OCI-M2 (cell line): ENCODE measurements at regions not wholly inside any gene's neighbourhood (a gene's known extent, or its start where the extent isn't known, plus 50 kb on each side); places are given as distances from the start of the nearest gene placed in this dataset.
"Not testable (repeated sequence)": the region's sequence is repeated elsewhere in the genome, so short reads cannot be mapped to it uniquely, and the experiment has no call there.

ENCODE experiments used
- DNase-seq: peaks from one replicate; lab custom pipeline; 2025; ENCODE audit not compliant: unreplicated experiment; lab: John Stamatoyannopoulos, UW

- no peak for DNase-seq
Measured at GRCh38 chr6:142633317-142633716, 311.7 kb downstream of the HIVEP2 start.

GRCh38 chr6:142635130-142635529, 309.8 kb downstream of the HIVEP2 start:
- DNase-seq, result no peak

GRCh38 chr6:142637624-142638351, 307.2 kb downstream of the HIVEP2 start:
- no peak for DNase-seq

- no peak for DNase-seq
Measured at GRCh38 chr6:142642651-142643050, 302.3 kb downstream of the HIVEP2 start.

GRCh38 chr6:142644866-142645265, 300.1 kb downstream of the HIVEP2 start:
- DNase-seq, result no peak

- DNase-seq, result no peak
Measured at GRCh38 chr6:142645663-142646062, 299.3 kb downstream of the HIVEP2 start.

- no peak for DNase-seq
Measured at GRCh38 chr6:142647449-142648035, 297.4 kb downstream of the HIVEP2 start.

GRCh38 chr6:142648036-142648451, 296.9 kb downstream of the HIVEP2 start:
- DNase-seq, result no peak

GRCh38 chr6:142648526-142648925, 296.4 kb downstream of the HIVEP2 start:
- no peak for DNase-seq

GRCh38 chr6:142649438-142650234, 295.3 kb downstream of the HIVEP2 start:
- not testable (repeated sequence) for DNase-seq

GRCh38 chr6:142651384-142651783, 293.6 kb downstream of the HIVEP2 start:
- DNase-seq, result no peak

GRCh38 chr6:142653710-142654420, 291.1 kb downstream of the HIVEP2 start:
- no peak for DNase-seq

GRCh38 chr6:142659661-142660060, 285.3 kb downstream of the HIVEP2 start:
- no peak for DNase-seq

- DNase-seq, result no peak
Measured at GRCh38 chr6:142665393-142665792, 279.6 kb downstream of the HIVEP2 start.

GRCh38 chr6:142666599-142667185, 278.3 kb downstream of the HIVEP2 start:
- DNase-seq, result no peak

GRCh38 chr6:142669471-142670351, 275.3 kb downstream of the HIVEP2 start:
- no peak for DNase-seq

- no peak for DNase-seq
Measured at GRCh38 chr6:142671791-142672190, 273.2 kb downstream of the HIVEP2 start.

GRCh38 chr6:142675517-142675916, 269.5 kb downstream of the HIVEP2 start:
- no peak for DNase-seq

GRCh38 chr6:142676027-142676443, 268.9 kb downstream of the HIVEP2 start:
- DNase-seq, result no peak

- DNase-seq, result no peak
Measured at GRCh38 chr6:142676647-142677192, 268.3 kb downstream of the HIVEP2 start.
